Endothelial cell of umbilical vein (primary cell): ENCODE measurements at regions not wholly inside any gene's neighbourhood (a gene's known extent, or its start where the extent isn't known, plus 50 kb on each side); places are given as distances from the start of the nearest gene placed in this dataset.

ENCODE experiments used
- BruUV-seq: library from RNA; stranded (reverse); fragments of 400-500 nt; replicated peaks from 2 replicates; lab custom pipeline; 2021; lab: Mats Ljungman, UMichigan
- CTCF ChIA-PET: fragments of 300-600, 350-600 bp; sonication (Branson Sonifier 250); formaldehyde crosslinking; loops from one replicate; lab custom pipeline; 2021; ENCODE audit warnings: antibody characterized with exemption, inconsistent platforms; lab: Charles Lee
- POLR2A ChIA-PET: fragments of 300-600, 350-600 bp; sonication (Branson Sonifier 250); formaldehyde crosslinking; loops from one replicate; lab custom pipeline; 2021; ENCODE audit warnings: antibody characterized with exemption, inconsistent platforms; lab: Charles Lee
- DNase-seq: peaks from one replicate; pipeline ENCODE4 v3.0.0-alpha.2; 2011; ENCODE audit warnings: low read depth, low spot score
- FAIRE-seq: peaks from 2 replicates; lab custom pipeline; 2011; peaks lifted over from hg19 to GRCh38; lab: Jason Lieb, UNC
- H2AFZ ChIP-seq: 2 replicates; pipeline ENCODE4 v1.6.0; 2012; ENCODE audit warnings: low read depth, low read length, control low read depth, inconsistent platforms
- H3K27ac ChIP-seq: 2 replicates; pipeline ENCODE4 v1.5.1; 2011; ENCODE audit warnings: low read depth, mild to moderate bottlenecking, control low read depth, low read length, moderate library complexity; ENCODE audit not compliant: insufficient read depth
- H3K27me3 ChIP-seq, 2 experiments: 2 replicates each; pipeline versions ENCODE4 v1.6.0 to v1.6.1; 2011; ENCODE audit warnings: low read length in 2 of 2, mixed read lengths in 1 of 2; ENCODE audit not compliant: control insufficient read depth in 2 of 2, insufficient read depth in 2 of 2
- H3K36me3 ChIP-seq, 2 experiments: 2 replicates in 1 of 2; 3 replicates in 1 of 2; pipeline ENCODE4 v1.5.1; 2011; ENCODE audit warnings: low read length in 2 of 2, mild to moderate bottlenecking in 1 of 2, moderate library complexity in 1 of 2; ENCODE audit not compliant: control insufficient read depth in 2 of 2, insufficient read depth in 2 of 2; ENCODE audit errors: extremely low read depth in 1 of 2
- H3K4me1 ChIP-seq: 3 replicates; pipeline ENCODE4 v1.5.1; 2011; ENCODE audit warnings: mild to moderate bottlenecking, low read length; ENCODE audit not compliant: control insufficient read depth, insufficient read depth; ENCODE audit errors: extremely low read depth
- H3K4me2 ChIP-seq: 2 replicates; pipeline ENCODE4 v1.6.1; 2011; ENCODE audit warnings: low read length, control low read depth, mixed read lengths; ENCODE audit not compliant: insufficient read depth
- H3K4me3 ChIP-seq, 3 experiments: fragments of 200-600 bp in 1 of 3; sonication (generic), shearing (Covaris generic) in 1 of 3; replicated peaks in 1 of 3; 2 replicates each; pipeline ENCODE4 v1.5.1; 2011 to 2016; ENCODE audit warnings: control low read depth in 3 of 3, low read length in 3 of 3, mild to moderate bottlenecking in 2 of 3, inconsistent platforms in 1 of 3, low read depth in 1 of 3, moderate library complexity in 1 of 3; ENCODE audit not compliant: insufficient read depth in 1 of 3
- H3K79me2 ChIP-seq: 2 replicates; pipeline ENCODE4 v1.6.0; 2012; ENCODE audit warnings: low read length, inconsistent platforms; ENCODE audit not compliant: control insufficient read depth, insufficient read depth
- H3K9ac ChIP-seq: replicated peaks from 2 replicates; pipeline ENCODE3; 2011; ENCODE audit warnings: low read length, control low read depth; ENCODE audit not compliant: insufficient read depth; ENCODE audit errors: extremely low read depth
- H3K9me1 ChIP-seq: replicated peaks from 3 replicates; pipeline ENCODE4 v1.6.0; 2011; ENCODE audit warnings: mild to moderate bottlenecking, low read length; ENCODE audit not compliant: control insufficient read depth, insufficient read depth; ENCODE audit errors: extremely low read depth
- H3K9me3 ChIP-seq: replicated peaks from 2 replicates; pipeline ENCODE4 v1.5.1; 2012; ENCODE audit warnings: low read length, inconsistent platforms; ENCODE audit not compliant: control insufficient read depth, insufficient read depth
- H4K20me1 ChIP-seq: replicated peaks from 2 replicates; pipeline ENCODE3; 2011; ENCODE audit warnings: mild to moderate bottlenecking, low read length; ENCODE audit not compliant: control insufficient read depth, insufficient read depth; ENCODE audit errors: extremely low read depth
- CTCF ChIP-seq, 2 donors: IDR thresholded peaks; 1 replicate in 1 of 2; 2 replicates in 1 of 2; pipeline ENCODE4 v1.5.1; 2011; ENCODE audit warnings: low read length in 2 of 2, mild to moderate bottlenecking in 2 of 2, moderate library complexity in 2 of 2, control low read depth in 1 of 2, inconsistent platforms in 1 of 2, low read depth in 1 of 2; ENCODE audit not compliant: insufficient read depth in 1 of 2; ENCODE audit errors: extremely low read depth in 1 of 2
- EZH2 ChIP-seq: IDR thresholded peaks from 2 replicates; pipeline ENCODE4 v1.6.1; 2012; ENCODE audit warnings: borderline replicate concordance, low read depth, mild to moderate bottlenecking, moderate library complexity, low read length, inconsistent platforms; ENCODE audit not compliant: severe bottlenecking
- FOS ChIP-seq: IDR thresholded peaks from 2 replicates; pipeline ENCODE4 v1.6.1; 2011; ENCODE audit warnings: mild to moderate bottlenecking, low read length, moderate library complexity, borderline replicate concordance; ENCODE audit not compliant: insufficient read depth
- GATA2 ChIP-seq: IDR thresholded peaks from 2 replicates; pipeline ENCODE4 v1.7.0; 2011; ENCODE audit warnings: low read depth, mild to moderate bottlenecking, moderate library complexity, mixed read lengths, low read length; ENCODE audit not compliant: insufficient read length, insufficient read depth
- JUN ChIP-seq: IDR thresholded peaks from 2 replicates; pipeline ENCODE4 v1.6.1; 2011; ENCODE audit warnings: borderline replicate concordance, low read depth; ENCODE audit not compliant: insufficient read length, insufficient read depth
- MAX ChIP-seq: IDR thresholded peaks from 2 replicates; pipeline ENCODE4 v1.6.1; 2011; ENCODE audit not compliant: insufficient read depth, insufficient read length
- MYC ChIP-seq: IDR thresholded peaks from one replicate; pipeline ENCODE4 v1.6.1; 2011; ENCODE audit warnings: mild to moderate bottlenecking, low read depth, low read length
- POLR2A ChIP-seq: IDR thresholded peaks from 2 replicates; pipeline ENCODE4 v1.6.1; 2012; ENCODE audit warnings: low read depth, mild to moderate bottlenecking, control low read depth, low read length
- POLR2AphosphoS5 ChIP-seq: IDR thresholded peaks from 2 replicates; pipeline ENCODE4 v1.6.1; 2012; ENCODE audit warnings: low read depth, mild to moderate bottlenecking, control low read depth, low read length, moderate library complexity; ENCODE audit not compliant: insufficient read depth
- dilution Hi-C: fragments of 300-500 bp; cut with MboI; formaldehyde crosslinking; loops from one replicate; pipeline ENCODE4 v1.15.0; 2019; ENCODE audit warnings: low sequenced_read_pairs; ENCODE audit not compliant: extremely low pct_ligation_motif_present
- intact Hi-C: fragments of 100-400 bp; cut with micrococcal nuclease; formaldehyde crosslinking; loops from one replicate; pipeline ENCODE4 v1.10.0; 2022

GRCh38 chr14:66242001-66242400 lies 244.2 kb upstream of the CCDC196 start:
- Histone ChIP-seq H3K79me2 (no peaks in the 10 kb centered on the region), H3K9me3 (no peaks in the 10 kb centered on the region), H3K36me3 (no peaks in the 10 kb centered on the region), H3K4me1 (no peaks in the 10 kb centered on the region), H3K9me1 (no peaks in the 10 kb centered on the region), H3K4me3 (no peak overlapping the region), H4K20me1 (no peaks in the 10 kb centered on the region), H3K9ac (no peak overlapping the region), H3K27me3 (no peaks in the 10 kb centered on the region), H3K27ac (no peak overlapping the region), H2AFZ (no peak overlapping the region), H3K4me2 (no peak overlapping the region)
- TF ChIP-seq EZH2 (no peak), POLR2A (no peak), MYC (no peak), MAX (no peak), FOS (no peak), JUN (no peak), POLR2AphosphoS5 (no peak), CTCF (IDR thresholded peaks at IDR 0.05; ENCODE audit: extremely low read depth in 1 of 2, insufficient read depth in 1 of 2, low read depth in 1 of 2, low read length in 2 of 2) (no peak), GATA2 (no peak)
- intact Hi-C loops = no loop called here
- ChIA-PET POLR2A (no interaction called here), CTCF (no interaction called here)
- FAIRE-seq (no peak), DNase-seq (no peak)
- dilution Hi-C loops = no loop called here
- BruUV-seq = no TSS peak
